SH-SY5Y (cell line): ENCODE measurements at regions not wholly inside any gene's neighbourhood (a gene's known extent, or its start where the extent isn't known, plus 50 kb on each side); places are given as distances from the start of the nearest gene placed in this dataset.

ENCODE experiments used
- GATA2 ChIP-seq: IDR thresholded peaks from 2 replicates; pipeline ENCODE4 v1.6.1; 2011; ENCODE audit warnings: mild to moderate bottlenecking, low read depth, low read length
- GATA3 ChIP-seq: IDR thresholded peaks from 2 replicates; pipeline ENCODE4 v1.6.1; 2011; ENCODE audit warnings: low read depth, mild to moderate bottlenecking, low read length, moderate library complexity

DNA sequence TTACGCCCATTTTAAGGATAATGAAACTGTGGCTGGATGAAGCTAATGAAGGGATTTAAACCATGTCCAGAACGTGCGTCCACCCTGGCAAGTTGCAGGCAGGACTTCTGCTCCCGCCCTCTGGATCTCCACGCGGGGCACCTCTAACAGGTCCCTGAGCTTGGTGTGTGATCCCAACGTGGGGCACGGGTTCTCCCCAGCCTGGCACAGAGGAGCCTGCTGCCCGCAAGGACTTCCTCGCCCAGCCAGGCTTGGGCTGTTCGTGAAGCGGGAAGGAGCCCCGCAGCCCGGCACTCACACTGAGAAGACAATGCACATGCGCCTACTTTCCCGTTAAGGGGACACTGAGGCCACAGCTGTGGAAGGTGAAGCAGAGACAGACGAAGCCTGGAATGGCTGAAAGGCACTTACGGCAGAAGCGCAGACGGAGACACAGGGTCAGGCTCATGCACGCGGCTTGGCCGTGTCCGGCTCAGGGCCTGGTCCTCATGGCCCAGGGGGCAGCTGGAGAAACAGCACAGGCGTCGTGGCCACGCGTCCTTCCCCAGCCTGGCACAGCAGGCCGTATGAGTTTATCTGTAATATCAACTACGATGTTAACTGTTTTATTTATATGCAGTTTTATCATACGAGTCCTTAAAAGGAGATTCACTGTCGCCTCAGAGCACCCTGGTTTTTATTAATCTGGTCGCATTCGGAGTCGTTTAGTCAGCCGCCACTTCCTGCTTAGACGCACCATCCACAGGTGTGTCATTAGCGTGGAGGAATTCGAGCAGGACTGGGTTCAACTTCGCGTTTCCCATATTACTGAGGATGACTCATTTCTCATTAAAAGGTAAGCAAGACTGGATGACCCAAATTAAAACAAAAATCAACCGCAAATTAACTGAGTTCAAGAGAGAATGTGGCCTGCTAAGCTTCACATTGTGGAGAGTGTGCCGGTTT, 835.9 kb downstream of the GALR1 start:
- no peak for TF ChIP-seq GATA3
- no peak for TF ChIP-seq GATA2
